Liver (tissue), 3 donors: ENCODE measurements at regions not wholly inside any gene's neighbourhood (a gene's known extent, or its start where the extent isn't known, plus 50 kb on each side); places are given as distances from the start of the nearest gene placed in this dataset.

Experiments
- EGR1 ChIP-seq, 2 donors: IDR thresholded peaks; 2 replicates each; pipeline ENCODE4 v1.6.1; 2016 to 2018; ENCODE audit warnings: antibody characterized with exemption in 2 of 2, low read depth in 2 of 2
- GABPA ChIP-seq, 2 donors: IDR thresholded peaks in 1 of 2; conservative IDR thresholded peaks in 1 of 2; 2 replicates each; pipeline ENCODE4 v1.6.1; 2016; ENCODE audit warnings: antibody characterized with exemption in 2 of 2, mild to moderate bottlenecking in 1 of 2, moderate library complexity in 1 of 2
- MAX ChIP-seq: IDR thresholded peaks from 2 replicates; pipeline ENCODE4 v1.6.1; 2016; ENCODE audit warnings: antibody characterized with exemption
- RAD21 ChIP-seq, 2 donors: IDR thresholded peaks; 2 replicates each; pipeline ENCODE4 v1.6.1; 2016; ENCODE audit warnings: antibody characterized with exemption in 2 of 2, mild to moderate bottlenecking in 2 of 2
- SP1 ChIP-seq: IDR thresholded peaks from 2 replicates; pipeline ENCODE4 v1.6.1; 2018; ENCODE audit warnings: antibody characterized with exemption, mild to moderate bottlenecking
- YY1 ChIP-seq: IDR thresholded peaks from 2 replicates; pipeline ENCODE4 v1.6.1; 2016; ENCODE audit warnings: antibody characterized with exemption, mild to moderate bottlenecking
- TF ChIP-seq, protein P1 (sequence below): IDR thresholded peaks from 2 replicates; pipeline ENCODE4 v1.6.1; 2016; ENCODE audit warnings: antibody characterized with exemption, mild to moderate bottlenecking
- TF ChIP-seq, protein P2 (sequence below): fragments of 150-350 bp; IDR thresholded peaks from 2 replicates; pipeline ENCODE4 v1.5.1; 2017; ENCODE audit warnings: improper control_type of control experiment, low read depth, low read length; ENCODE audit not compliant: missing input control
- donor health status: healthy.
- donor health status: healthy.

GRCh38 chr11:104691129-104691528, 207.1 kb downstream of the CASP12 start:
- TF ChIP-seq GABPA (IDR thresholded peaks at IDR 0.05 in 1 of 2, conservative IDR thresholded peaks at IDR 0.05 in 1 of 2): no peak
- TF ChIP-seq YY1: no peak
- TF ChIP-seq, protein P1, sequence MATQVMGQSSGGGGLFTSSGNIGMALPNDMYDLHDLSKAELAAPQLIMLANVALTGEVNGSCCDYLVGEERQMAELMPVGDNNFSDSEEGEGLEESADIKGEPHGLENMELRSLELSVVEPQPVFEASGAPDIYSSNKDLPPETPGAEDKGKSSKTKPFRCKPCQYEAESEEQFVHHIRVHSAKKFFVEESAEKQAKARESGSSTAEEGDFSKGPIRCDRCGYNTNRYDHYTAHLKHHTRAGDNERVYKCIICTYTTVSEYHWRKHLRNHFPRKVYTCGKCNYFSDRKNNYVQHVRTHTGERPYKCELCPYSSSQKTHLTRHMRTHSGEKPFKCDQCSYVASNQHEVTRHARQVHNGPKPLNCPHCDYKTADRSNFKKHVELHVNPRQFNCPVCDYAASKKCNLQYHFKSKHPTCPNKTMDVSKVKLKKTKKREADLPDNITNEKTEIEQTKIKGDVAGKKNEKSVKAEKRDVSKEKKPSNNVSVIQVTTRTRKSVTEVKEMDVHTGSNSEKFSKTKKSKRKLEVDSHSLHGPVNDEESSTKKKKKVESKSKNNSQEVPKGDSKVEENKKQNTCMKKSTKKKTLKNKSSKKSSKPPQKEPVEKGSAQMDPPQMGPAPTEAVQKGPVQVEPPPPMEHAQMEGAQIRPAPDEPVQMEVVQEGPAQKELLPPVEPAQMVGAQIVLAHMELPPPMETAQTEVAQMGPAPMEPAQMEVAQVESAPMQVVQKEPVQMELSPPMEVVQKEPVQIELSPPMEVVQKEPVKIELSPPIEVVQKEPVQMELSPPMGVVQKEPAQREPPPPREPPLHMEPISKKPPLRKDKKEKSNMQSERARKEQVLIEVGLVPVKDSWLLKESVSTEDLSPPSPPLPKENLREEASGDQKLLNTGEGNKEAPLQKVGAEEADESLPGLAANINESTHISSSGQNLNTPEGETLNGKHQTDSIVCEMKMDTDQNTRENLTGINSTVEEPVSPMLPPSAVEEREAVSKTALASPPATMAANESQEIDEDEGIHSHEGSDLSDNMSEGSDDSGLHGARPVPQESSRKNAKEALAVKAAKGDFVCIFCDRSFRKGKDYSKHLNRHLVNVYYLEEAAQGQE: no peak
- TF ChIP-seq, protein P2, sequence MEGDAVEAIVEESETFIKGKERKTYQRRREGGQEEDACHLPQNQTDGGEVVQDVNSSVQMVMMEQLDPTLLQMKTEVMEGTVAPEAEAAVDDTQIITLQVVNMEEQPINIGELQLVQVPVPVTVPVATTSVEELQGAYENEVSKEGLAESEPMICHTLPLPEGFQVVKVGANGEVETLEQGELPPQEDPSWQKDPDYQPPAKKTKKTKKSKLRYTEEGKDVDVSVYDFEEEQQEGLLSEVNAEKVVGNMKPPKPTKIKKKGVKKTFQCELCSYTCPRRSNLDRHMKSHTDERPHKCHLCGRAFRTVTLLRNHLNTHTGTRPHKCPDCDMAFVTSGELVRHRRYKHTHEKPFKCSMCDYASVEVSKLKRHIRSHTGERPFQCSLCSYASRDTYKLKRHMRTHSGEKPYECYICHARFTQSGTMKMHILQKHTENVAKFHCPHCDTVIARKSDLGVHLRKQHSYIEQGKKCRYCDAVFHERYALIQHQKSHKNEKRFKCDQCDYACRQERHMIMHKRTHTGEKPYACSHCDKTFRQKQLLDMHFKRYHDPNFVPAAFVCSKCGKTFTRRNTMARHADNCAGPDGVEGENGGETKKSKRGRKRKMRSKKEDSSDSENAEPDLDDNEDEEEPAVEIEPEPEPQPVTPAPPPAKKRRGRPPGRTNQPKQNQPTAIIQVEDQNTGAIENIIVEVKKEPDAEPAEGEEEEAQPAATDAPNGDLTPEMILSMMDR: no peak
- no peak for TF ChIP-seq SP1
- no peak for TF ChIP-seq EGR1 (IDR thresholded peaks at IDR 0.05; ENCODE audit: low read depth in 2 of 2)
- TF ChIP-seq RAD21 (IDR thresholded peaks at IDR 0.05): no peak
- TF ChIP-seq MAX: no peak
